NCI-H446 (cell line): ENCODE measurements at regions not wholly inside any gene's neighbourhood (a gene's known extent, or its start where the extent isn't known, plus 50 kb on each side); places are given as distances from the start of the nearest gene placed in this dataset.

Experiments used
- DNase-seq, 2 experiments: peaks; one replicate each; lab custom pipeline; 2025; lab: John Stamatoyannopoulos, UW

DNA sequence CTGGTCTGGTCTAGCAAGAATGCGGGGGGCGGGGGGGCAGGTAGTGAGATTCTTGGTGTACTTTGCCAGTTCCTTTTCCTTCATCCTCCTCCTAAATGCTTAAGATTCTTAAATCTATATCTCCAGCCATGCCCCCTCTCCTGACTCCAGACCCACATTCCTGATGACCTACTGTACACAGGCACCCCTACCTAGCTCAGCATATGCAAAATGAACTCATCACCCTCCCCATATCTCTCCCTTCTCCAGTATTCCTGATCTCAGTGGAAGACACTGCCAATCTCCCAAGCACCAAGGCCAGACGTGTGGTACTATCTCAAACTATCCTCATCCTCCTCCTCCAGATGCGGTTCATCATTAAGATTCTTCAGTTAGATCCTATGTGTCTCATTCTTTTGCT lies 215.8 kb downstream of the SPTSSA start:
- DNase-seq: no peak

DNA sequence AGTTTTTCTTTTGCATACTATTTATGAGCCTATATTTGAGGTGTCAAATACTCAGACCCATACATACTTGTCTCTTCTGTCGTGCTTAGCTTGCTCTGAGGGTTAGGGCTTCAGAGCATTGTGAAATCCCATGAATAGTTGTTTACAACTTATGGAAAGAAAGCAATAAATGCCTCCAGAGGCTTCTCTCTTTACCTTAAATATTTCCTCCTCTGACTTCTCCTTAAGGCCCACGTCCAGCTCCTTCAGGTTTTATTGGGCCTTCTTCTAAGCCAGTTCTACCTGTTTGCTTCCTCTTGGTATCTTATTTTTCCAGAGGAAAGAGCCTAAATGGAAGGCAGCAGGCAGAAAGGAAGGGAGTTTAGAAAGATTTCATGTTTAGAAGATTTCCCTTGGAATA lies 218.6 kb downstream of the SPTSSA start:
- DNase-seq: no peak

DNA sequence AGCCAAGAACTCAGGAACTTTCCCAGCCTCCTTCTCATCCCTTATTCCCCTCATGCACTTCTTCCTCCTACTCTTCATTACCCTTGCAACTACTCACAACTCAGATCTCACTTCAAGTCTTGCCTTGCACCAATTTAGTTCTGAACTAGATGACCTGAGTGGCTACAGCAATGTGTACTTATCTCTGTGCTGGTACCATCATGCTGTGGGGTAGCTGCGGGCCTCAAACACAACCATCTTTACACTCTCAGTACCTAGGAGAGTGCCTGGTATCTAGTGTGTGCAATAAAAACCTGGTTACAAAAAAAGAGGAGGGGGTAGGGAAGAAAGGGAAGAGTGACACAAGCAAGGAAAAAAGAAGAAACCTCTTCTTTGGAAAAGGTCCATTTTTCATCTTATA lies 219.0 kb downstream of the SPTSSA start:
- no peak for DNase-seq

DNA sequence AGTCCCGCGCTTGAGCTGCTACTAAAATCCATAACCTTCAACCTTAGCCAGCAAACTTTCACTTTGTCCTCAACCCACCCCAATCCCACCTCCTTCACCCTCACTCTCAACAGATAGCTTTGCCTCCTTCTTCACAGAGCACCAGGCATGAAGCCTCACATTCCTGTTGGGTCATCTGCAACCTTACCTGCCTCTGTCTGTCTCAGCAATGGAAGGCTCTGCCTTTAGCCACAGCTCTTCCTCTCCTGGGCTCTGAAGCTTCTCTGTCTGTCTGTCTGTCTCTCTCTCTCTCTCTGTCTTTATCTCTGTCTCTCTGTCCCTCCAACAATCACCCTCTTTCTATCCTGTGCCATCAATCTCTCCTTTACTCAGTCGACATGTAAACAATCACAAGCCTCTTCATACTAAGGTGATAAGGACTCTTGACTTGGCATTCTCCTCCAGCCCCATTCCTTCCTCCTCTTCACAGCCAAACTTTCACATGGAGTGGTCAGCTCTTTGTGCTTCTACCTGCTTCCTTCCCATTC lies 220.8 kb downstream of the SPTSSA start:
- no peak for DNase-seq

DNA sequence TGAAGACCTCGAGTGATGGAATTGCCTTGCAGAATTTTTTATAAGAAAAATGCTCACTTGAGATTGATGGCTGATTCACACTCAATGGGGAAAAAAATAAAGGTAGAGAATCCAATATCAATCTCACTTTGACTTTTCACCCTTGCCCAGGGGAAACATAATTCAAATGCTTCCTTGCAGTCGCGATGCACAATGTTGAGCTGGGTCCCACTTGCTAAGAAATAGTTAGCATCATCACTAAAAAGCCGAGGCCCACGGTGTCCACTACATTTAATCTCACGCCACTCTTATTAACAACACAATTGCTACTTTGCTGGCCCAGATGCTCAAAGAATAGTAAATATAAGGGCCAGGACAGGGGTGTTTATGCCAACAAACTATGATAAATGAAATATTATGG lies 223.4 kb downstream of the SPTSSA start:
- DNase-seq: no peak

DNA sequence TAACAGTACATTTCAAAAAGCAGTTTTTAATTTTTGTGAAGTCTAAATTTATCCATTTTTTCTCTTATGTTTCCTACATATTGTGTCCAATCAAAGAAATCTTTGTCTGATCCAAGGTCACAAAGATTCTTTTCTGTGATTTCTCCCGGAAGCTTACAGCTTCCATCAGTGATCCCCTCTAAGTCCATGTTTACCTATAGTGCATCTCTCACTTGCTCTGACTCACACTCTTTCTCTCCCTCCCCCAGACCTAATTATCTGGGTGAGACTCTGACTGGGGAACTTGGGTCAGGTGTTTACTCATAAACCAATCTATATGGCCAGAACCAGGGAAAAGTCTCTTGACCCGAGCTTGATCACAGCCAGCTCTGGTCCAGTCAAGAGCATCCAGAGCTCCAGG lies 224.4 kb downstream of the SPTSSA start:
- DNase-seq: no peak

DNA sequence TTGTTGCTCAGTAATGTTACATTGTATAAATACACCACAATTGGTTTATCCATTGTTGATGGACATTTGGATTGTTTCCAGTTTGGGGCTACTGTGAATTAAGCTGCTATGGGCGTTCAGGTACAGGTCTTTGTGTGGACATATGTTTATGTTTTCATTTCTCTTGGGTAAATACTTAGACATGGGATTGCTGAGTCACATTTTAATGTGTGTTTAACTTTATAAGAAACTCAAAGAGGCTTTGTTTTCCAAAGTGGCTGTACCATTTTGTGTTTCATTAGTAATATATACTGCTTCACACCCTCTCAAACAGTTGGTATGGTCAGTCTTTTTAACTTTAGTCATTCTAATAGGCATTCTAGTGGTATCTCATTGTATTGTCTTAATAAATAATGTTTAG lies 225.0 kb downstream of the SPTSSA start:
- no peak for DNase-seq

DNA sequence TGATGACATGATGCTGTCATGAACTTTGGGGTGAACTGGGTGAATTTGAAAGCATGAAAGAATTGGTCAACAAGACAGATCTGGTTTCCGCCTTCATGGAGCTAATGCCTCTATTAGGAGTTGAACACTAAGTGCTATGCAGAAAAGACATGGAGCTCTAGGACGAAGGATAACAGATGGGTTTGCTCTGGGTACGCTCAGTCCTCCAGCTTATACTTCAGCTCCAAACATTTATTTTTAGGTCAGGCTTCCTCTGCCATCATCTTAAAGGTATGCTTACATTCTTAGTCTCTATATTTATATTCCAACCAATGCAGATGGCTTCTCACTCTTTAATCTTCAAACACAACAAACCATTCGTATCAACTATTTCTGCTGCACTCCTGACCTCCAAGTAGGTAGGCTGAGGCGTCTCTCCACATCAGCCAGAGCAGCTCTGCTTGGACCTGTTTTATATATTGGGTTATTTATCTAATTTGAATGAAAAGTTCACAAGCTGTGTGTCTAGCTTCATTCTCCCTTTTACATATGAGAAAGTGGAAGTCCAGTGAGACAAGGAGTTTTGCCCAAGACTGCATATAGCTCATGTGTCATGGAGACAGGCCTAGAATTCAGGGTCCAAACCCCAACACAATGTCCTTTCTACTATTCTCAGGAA lies 226.3 kb downstream of the SPTSSA start:
- no peak for DNase-seq

DNA sequence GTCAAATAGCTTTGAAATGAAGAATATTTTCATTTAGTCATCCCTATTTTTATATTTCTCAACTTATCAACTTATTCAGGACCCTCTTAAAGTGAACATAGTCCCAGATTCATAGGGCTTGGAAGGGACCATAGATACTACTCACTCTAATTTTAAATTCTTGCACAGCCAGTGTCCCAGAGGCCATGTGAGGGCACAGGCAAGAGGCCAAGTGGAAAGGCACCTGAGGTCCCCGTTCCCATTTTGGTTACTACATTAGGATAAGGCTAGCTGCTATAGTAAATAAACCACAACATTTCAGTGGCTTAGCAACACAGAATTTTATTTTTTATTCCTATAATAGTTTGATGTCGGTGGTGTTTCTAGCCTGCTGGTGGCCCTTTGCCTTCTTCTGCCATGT lies 227.8 kb downstream of the SPTSSA start:
- DNase-seq: no peak

DNA sequence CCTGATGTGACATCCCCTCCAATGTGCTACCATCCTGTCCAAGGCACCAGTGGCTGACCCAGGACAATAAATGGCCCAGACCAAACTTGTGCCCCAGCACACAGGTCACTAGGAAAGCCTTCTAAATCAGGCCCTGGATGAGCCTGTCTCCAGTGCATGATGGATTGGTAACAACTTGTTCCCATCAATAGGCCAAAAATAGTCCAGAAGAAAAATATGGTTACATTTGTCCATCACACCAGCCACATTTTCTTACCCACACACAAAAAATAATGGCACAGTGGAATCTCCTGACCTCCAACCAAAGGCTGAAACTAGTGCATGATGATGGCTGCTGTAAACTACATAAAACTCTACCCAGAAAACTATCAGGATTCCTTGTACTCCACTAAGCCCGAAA lies 228.4 kb downstream of the SPTSSA start:
- no peak for DNase-seq

DNA sequence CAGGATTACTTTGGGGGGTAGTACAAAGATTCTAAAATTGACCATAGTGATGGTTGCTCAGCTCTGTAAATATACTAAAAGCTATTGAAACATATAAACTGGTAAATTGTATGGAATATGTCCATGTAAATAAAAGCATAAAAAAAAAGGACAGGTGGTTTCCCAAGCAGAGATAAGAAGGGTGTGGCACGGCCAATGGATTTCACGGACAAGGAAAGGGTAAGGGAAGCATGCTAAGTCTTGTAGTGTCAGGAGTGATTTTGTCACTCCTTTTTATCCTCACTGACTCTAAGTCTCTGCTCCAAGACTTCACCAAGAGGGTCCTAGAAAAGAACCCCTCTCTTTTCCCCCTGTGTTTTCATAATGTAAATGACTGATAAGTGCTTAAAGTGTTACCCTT lies 229.2 kb downstream of the SPTSSA start:
- no peak for DNase-seq

DNA sequence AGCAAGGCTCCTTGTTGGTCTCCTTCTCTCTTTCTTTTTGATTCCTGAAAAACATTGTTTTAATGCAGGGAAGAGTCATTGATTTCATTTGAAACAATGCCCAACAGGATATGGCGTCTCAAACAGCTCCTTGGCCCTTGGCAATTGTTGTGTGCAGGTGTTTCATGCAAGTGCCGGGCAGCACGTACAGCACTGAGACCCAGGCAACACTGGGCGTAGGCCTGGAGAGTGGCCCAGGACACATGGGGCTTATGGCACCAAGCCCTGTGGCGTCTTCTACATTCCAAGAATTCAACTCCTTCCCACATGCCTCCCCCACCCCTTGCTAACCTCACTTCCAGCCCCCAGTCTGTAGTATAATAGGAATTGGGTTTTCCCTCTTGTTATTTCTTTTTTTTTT lies 230.4 kb downstream of the SPTSSA start:
- no peak for DNase-seq

DNA sequence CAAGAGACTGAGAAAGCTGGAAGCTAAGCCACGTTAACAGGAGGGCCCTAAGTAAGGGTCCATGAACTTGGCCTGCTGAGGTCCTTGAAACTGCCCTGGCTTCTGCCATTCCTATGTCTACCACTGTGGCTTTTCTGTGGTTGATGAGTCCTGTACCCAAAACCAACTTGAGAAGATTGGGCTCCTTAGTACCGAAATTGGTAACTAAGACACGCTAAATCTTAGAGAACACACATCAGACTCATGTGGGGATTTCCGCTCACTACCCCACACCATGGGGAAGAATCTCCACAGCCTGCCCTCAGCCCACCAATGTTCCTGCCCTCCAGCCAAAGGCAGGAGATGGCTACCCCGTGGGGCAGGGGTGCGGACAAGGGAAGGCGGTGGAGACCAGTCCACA lies 232.9 kb downstream of the SPTSSA start:
- DNase-seq: no peak

DNA sequence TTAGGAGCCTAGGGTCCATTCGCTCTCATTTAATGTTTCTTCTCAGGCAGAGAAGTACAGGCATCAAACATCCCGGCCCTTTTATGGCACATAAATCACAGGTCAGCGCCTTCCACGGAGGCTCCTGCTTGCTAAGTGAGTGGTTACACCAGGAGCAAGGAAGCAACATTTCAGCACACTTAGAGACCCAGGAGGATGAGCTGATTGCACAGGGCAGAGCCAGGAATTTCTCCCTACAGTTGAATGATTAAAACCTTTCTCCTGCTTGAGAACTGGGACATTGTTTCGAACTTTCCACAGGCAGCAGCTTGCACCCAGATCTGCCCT lies 233.4 kb downstream of the SPTSSA start:
- no peak for DNase-seq

DNA sequence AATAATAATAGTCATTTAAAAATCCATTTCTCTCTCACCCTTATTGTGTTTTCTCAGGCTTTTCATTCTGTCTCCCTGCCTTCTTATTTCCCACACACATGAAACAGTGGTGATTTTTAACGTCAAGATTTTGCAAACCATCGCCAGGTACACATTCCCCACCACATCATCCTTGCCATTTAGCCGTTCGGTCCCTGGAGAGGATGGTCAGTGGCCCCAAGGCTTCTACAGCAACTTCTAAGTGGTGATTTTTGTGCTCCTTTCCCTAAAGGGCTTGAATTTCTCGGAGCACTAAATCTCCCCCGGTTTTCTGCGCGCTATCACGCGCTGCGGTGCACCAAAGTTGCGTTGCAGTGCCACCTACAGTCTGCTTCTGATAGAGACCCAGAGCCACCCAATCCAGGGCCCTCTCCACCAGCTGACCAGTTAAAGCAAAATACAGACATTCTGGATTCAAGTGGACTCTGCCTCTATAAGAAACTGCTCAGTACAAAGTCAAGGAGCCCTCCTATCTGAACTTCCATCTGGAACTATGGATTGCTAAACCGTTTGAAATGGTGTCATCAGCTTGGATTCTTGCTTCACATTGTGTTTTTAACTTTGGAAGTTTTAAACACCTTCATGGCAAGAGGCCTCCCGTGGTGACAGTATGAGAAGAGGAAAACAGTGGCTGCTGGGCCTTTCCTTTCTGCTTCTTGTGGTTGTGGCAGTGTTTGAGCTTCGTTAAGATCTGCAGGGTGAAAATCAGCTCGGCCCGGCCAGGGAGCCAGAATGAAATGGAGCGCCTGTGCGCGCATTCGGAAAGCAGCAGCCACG lies 234.0 kb downstream of the SPTSSA start:
- DNase-seq: peak in 1 of 2 experiments; percentile 67

DNA sequence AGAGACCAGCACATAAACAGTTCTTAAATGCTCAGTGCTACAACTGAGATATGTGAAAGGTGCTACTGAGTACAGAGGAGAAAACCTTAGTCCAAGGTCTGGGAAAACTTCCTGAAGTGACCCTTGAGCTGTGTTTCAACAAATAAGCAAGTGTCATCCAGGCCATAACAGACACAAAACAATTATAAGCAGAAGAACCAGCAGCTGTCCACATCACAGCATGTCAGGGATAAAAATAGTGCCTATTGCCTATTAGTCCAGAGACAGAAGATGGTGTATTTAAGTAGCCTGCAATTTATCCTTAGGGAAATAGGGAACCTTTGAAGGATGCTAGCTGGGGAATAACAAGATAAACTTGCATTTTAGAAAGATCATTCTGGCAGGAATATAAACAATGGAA lies 237.8 kb downstream of the SPTSSA start:
- DNase-seq: no peak

DNA sequence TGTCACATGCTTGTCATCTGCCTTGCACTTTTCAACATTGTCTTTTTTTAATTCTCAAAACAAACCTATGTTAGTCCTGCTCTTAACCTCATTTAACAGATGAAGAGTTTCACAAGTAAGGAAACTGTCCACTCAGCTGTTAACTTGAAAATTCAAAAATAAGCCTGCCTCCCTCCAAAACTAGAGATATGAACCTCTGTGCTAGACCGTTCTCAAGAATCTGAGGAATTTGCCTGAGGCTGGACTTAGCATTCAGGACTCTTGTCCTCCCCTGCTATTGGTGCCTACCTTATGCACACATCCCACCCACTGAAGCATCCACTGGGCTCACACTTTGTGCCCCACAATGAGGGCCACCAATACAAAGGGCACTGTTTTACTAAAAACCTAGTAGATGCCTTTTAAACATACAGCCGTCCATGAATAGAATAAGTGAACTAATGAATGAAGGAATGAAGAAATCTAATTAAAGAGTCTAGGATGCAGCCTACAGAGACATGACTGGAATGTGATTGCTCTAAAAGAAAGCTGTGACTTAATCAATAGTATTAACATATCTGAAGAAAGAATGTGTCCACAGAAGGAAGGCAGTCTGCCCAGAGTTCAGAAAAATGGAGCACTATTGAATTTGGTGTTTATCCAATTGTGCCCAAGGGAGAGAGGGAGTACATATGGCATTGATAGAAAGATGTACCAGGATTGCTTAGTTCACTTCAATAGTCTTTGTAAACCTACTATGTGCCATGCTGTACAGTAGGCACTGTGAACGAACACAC lies 238.5 kb downstream of the SPTSSA start:
- DNase-seq: no peak

DNA sequence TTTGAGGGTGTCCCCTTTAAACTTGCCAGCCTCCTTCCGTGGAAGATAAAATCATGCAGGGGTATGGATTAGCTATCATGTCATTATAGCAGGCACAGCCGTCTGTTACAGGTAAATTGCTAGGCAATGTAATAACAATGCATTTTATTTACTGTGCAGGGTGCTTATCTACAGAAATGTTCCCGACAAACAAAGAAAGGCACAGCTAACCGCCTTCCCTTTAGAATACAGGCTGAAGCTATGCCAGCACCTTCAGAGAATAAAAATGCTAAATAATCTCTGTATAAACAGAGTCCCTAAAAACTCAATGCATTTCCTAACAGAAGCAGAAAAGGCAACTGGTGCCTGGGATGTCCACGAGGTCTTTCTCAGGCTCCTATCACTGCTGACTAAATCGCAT lies 239.2 kb downstream of the SPTSSA start:
- no peak for DNase-seq

DNA sequence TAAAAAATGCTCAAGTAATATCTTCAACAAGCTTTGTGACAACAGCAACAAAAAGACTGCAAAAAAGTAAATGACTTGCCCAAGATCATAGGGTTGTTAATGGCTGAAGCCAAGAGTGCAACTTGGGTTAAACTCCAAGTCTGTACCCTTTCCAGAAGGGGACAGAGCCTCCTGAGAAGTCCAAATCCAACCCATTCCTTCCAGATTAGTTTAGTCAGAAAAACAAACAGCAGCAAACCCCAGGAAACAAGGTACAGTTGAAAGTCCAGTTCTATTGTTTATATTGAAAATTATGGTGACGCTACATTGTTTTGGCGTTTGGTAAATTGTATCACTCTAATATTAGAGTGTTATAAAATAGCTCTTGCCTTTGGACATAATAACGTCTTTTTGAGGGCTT lies 239.9 kb downstream of the SPTSSA start:
- no peak for DNase-seq

DNA sequence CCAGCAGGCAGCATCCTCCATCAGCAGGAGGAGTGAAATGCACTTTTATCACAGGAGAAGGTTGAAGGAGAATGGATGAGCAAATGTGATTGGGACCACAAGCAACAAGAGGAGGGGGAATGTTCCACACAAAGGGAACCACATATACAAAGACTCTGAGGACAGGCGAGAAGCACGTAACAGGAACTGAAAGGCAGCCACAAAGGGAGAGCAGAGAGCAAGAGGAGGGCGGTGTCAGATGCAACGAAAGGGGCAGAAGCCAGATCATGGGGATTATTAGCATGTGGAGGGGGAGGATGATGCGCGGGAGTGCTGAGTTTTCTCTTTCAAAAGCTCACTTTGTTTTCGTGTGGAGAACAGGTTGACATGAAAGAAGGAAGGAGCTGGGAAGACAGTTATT lies 241.1 kb downstream of the SPTSSA start:
- no peak for DNase-seq

DNA sequence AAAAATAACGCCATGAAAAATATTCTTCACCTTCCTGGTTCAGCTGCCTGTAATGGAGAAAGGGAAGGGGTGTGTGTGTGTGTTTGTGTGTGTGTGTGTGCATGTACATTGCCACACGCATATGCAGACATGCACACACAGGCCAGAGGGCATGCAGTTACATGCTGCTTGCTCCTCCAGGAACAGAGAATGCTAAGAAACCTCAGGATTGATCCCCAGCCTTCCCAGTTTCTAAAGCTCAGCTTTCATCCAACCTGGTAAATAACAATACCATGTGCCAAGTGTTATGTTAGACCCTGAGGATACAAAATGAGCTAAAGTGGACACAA lies 241.7 kb downstream of the SPTSSA start:
- DNase-seq: no peak

DNA sequence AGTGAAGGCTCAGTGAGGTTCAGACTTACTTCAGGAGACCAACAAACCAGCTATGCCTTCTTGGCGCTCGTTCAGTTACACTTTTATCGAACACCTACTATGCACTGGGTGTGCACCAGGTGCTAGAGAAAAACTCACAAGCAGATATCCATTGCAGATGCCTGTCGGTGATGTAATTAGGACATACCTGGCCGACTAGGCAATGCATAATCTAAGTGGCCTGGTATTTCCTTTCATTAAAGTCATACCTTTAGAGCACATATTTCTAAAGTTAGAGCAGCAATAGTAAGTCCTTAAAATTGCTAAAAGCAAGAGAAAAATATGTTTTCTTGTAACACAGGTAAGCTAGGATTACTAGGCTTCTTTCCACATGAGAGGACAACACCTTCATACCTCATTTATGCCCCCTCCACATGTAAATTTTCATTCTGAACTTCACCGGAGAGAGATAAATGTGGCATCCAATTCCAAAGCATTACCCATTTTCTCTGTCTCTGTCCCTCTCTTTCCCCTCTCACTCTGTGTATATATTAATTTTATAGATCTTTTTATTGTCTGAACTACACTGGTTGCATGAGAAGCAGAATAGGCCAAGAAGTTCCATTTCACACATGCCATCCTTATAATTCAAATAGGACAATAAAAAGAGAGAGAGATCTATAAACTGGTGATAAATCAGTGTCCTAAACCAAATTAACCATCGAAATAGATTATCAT lies 242.2 kb downstream of the SPTSSA start:
- DNase-seq: no peak

DNA sequence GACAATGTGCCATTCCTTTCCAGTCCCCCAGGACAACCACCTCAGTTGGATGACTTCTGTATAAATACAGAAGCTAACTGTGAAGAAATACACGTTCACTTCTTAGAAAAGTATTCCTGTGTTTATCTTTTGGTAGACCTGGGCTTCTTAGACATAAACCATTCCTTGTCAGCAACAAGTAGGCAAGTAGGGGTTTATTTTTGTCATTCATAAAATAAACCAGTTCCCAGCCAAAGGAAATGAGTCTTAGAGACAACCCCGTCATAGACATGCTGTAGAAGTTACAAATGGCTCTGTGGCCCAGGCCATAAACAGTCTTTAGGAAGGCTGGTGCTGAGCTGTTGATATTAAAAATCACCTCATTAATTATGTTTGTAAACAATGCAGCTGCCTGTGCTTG lies 243.2 kb downstream of the SPTSSA start:
- DNase-seq: no peak
